Liver (tissue), 8 donors: ENCODE measurements at regions not wholly inside any gene's neighbourhood (a gene's known extent, or its start where the extent isn't known, plus 50 kb on each side); places are given as distances from the start of the nearest gene placed in this dataset.

ENCODE experiments used
- DNase-seq: peaks from one replicate; pipeline ENCODE4 v3.0.0-alpha.2; 2017; ENCODE audit warnings: low spot score
- H3K27ac ChIP-seq, 2 donors: one replicate each; pipeline ENCODE4 v1.7.0; 2013; ENCODE audit warnings: inconsistent platforms in 2 of 2, low read length in 2 of 2, control low read depth in 1 of 2, low read depth in 1 of 2, mild to moderate bottlenecking in 1 of 2
- H3K27me3 ChIP-seq, 4 donors: one replicate each; pipeline versions ENCODE4 v1.6.1 to v1.7.0; 2013; ENCODE audit warnings: low read length in 3 of 4, inconsistent platforms in 1 of 4, mild to moderate bottlenecking in 1 of 4, moderate library complexity in 1 of 4; ENCODE audit not compliant: control insufficient read depth in 4 of 4, insufficient read depth in 4 of 4
- H3K36me3 ChIP-seq, 4 donors: one replicate each; pipeline versions ENCODE4 v1.6.1 to v1.7.0; 2013; ENCODE audit warnings: low read length in 3 of 4, mild to moderate bottlenecking in 3 of 4, low read depth in 1 of 4, moderate library complexity in 1 of 4; ENCODE audit not compliant: control insufficient read depth in 4 of 4, insufficient read depth in 3 of 4
- H3K4me1 ChIP-seq, 4 donors: one replicate each; pipeline versions ENCODE4 v1.6.1 to v1.7.0; 2013; ENCODE audit warnings: low read length in 3 of 4, mild to moderate bottlenecking in 3 of 4, moderate library complexity in 1 of 4; ENCODE audit not compliant: control insufficient read depth in 4 of 4, insufficient read depth in 4 of 4
- H3K4me3 ChIP-seq, 3 donors: one replicate each; pipeline versions ENCODE4 v1.6.1 to v1.7.0; 2013; ENCODE audit warnings: low read length in 3 of 3, control low read depth in 1 of 3, low read depth in 1 of 3, mild to moderate bottlenecking in 1 of 3
- H3K9ac ChIP-seq, 2 donors: one replicate each; pipeline ENCODE4 v1.7.0; 2013; ENCODE audit warnings: low read length in 2 of 2, mild to moderate bottlenecking in 2 of 2, moderate library complexity in 2 of 2, control low read depth in 1 of 2, low read depth in 1 of 2
- H3K9me3 ChIP-seq, 4 donors: one replicate each; pipeline versions ENCODE4 v1.6.1 to v1.7.0; 2013; ENCODE audit warnings: low read length in 3 of 4; ENCODE audit not compliant: control insufficient read depth in 4 of 4
- EGR1 ChIP-seq, 2 donors: IDR thresholded peaks; 2 replicates each; pipeline ENCODE4 v1.6.1; 2016 to 2018; ENCODE audit warnings: antibody characterized with exemption in 2 of 2, low read depth in 2 of 2
- FOXA1 ChIP-seq: IDR thresholded peaks from 2 replicates; pipeline ENCODE4 v1.6.1; 2016; ENCODE audit warnings: antibody characterized with exemption
- FOXA2 ChIP-seq: IDR thresholded peaks from 2 replicates; pipeline ENCODE4 v1.6.1; 2016; ENCODE audit warnings: antibody characterized with exemption
- GABPA ChIP-seq, 2 donors: IDR thresholded peaks in 1 of 2; conservative IDR thresholded peaks in 1 of 2; 2 replicates each; pipeline ENCODE4 v1.6.1; 2016; ENCODE audit warnings: antibody characterized with exemption in 2 of 2, mild to moderate bottlenecking in 1 of 2, moderate library complexity in 1 of 2
- HNF4A ChIP-seq, 2 donors: conservative IDR thresholded peaks; 2 replicates each; pipeline ENCODE4 v1.6.1; 2016; ENCODE audit warnings: antibody characterized with exemption in 2 of 2, mild to moderate bottlenecking in 2 of 2
- HNF4G ChIP-seq: IDR thresholded peaks from 2 replicates; pipeline ENCODE4 v1.6.1; 2016; ENCODE audit warnings: antibody characterized with exemption
- JUND ChIP-seq, 2 donors: IDR thresholded peaks; 2 replicates each; pipeline ENCODE4 v1.6.1; 2016; ENCODE audit warnings: antibody characterized with exemption in 2 of 2
- NR2F2 ChIP-seq: IDR thresholded peaks from 2 replicates; pipeline ENCODE4 v1.6.1; 2016; ENCODE audit warnings: antibody characterized with exemption
- RAD21 ChIP-seq, 2 donors: IDR thresholded peaks; 2 replicates each; pipeline ENCODE4 v1.6.1; 2016; ENCODE audit warnings: antibody characterized with exemption in 2 of 2, mild to moderate bottlenecking in 2 of 2
- RXRA ChIP-seq, 2 donors: IDR thresholded peaks; 2 replicates each; pipeline ENCODE4 v1.6.1; 2017 to 2018; ENCODE audit warnings: antibody characterized with exemption in 2 of 2, mild to moderate bottlenecking in 1 of 2
- SP1 ChIP-seq: IDR thresholded peaks from 2 replicates; pipeline ENCODE4 v1.6.1; 2018; ENCODE audit warnings: antibody characterized with exemption, mild to moderate bottlenecking
- TAF1 ChIP-seq: conservative IDR thresholded peaks from 2 replicates; pipeline ENCODE4 v1.6.1; 2016; ENCODE audit warnings: antibody characterized with exemption, mild to moderate bottlenecking
- YY1 ChIP-seq: IDR thresholded peaks from 2 replicates; pipeline ENCODE4 v1.6.1; 2016; ENCODE audit warnings: antibody characterized with exemption, mild to moderate bottlenecking
- WGBS: extraction: QIAGEN DNeasy Blood & Tissue Kit; methylation state at CpG from one replicate; pipeline ENCODE4 v1.1.7; 2013; 5-methylcytosine and 5-hydroxymethylcytosine counted together
- TF ChIP-seq, protein P1 (sequence below): IDR thresholded peaks from 2 replicates; pipeline ENCODE4 v1.6.1; 2016; ENCODE audit warnings: antibody characterized with exemption
- TF ChIP-seq, protein P2 (sequence below): fragments of 150-350 bp; IDR thresholded peaks from 2 replicates; pipeline ENCODE4 v1.5.1; 2017; ENCODE audit warnings: improper control_type of control experiment, low read depth, low read length; ENCODE audit not compliant: missing input control
- TF ChIP-seq, protein P3 (sequence below): IDR thresholded peaks from 2 replicates; pipeline ENCODE4 v1.6.1; 2016; ENCODE audit warnings: antibody characterized with exemption
- TF ChIP-seq, protein P4 (sequence below): IDR thresholded peaks from 2 replicates; pipeline ENCODE4 v1.6.1; 2016; ENCODE audit warnings: antibody characterized with exemption
- TF ChIP-seq, protein P5 (sequence below): IDR thresholded peaks from 2 replicates; pipeline ENCODE4 v1.6.1; 2016; ENCODE audit warnings: antibody characterized with exemption, mild to moderate bottlenecking
- donor health status: healthy.
- donor health status: healthy.
- donor health status: healthy.
- donor health status: healthy.
- donor health status: healthy.

DNA sequence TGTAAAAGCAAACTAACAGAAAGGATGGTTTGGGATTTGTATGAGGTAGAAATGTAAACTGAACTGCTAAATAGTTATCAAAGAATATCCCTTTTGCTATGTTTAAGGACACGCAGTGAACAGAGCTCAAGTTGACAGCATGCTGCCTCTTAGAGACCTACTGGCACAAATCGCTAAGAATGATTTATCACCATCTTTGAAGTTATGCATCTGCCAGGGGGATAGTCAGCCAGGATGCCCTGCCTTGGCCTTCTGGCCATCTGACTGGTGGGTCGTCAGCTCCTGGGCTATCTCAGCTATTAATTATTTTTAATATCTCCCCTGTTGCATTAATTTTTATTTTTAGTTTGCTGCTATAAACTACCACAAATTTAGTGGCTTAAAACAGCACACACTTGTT, 334.8 kb upstream of the KAZN start:
- no peaks in the 10 kb centered on the region for H3K4me1 ChIP-seq
- H3K27ac ChIP-seq: no peak overlapping the region
- TF ChIP-seq NR2F2 (no peak), RXRA (IDR thresholded peaks at IDR 0.05) (no peak), JUND (IDR thresholded peaks at IDR 0.05) (no peak), TAF1 (no peak), FOXA2 (no peak), FOXA1 (no peak), SP1 (no peak), HNF4A (conservative IDR thresholded peaks at IDR 0.05) (no peak), RAD21 (IDR thresholded peaks at IDR 0.05) (no peak), YY1 (no peak)
- TF ChIP-seq, protein P1, sequence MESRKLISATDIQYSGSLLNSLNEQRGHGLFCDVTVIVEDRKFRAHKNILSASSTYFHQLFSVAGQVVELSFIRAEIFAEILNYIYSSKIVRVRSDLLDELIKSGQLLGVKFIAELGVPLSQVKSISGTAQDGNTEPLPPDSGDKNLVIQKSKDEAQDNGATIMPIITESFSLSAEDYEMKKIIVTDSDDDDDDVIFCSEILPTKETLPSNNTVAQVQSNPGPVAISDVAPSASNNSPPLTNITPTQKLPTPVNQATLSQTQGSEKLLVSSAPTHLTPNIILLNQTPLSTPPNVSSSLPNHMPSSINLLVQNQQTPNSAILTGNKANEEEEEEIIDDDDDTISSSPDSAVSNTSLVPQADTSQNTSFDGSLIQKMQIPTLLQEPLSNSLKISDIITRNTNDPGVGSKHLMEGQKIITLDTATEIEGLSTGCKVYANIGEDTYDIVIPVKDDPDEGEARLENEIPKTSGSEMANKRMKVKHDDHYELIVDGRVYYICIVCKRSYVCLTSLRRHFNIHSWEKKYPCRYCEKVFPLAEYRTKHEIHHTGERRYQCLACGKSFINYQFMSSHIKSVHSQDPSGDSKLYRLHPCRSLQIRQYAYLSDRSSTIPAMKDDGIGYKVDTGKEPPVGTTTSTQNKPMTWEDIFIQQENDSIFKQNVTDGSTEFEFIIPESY: no peak
- TF ChIP-seq, protein P2, sequence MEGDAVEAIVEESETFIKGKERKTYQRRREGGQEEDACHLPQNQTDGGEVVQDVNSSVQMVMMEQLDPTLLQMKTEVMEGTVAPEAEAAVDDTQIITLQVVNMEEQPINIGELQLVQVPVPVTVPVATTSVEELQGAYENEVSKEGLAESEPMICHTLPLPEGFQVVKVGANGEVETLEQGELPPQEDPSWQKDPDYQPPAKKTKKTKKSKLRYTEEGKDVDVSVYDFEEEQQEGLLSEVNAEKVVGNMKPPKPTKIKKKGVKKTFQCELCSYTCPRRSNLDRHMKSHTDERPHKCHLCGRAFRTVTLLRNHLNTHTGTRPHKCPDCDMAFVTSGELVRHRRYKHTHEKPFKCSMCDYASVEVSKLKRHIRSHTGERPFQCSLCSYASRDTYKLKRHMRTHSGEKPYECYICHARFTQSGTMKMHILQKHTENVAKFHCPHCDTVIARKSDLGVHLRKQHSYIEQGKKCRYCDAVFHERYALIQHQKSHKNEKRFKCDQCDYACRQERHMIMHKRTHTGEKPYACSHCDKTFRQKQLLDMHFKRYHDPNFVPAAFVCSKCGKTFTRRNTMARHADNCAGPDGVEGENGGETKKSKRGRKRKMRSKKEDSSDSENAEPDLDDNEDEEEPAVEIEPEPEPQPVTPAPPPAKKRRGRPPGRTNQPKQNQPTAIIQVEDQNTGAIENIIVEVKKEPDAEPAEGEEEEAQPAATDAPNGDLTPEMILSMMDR: no peak
- TF ChIP-seq, protein P3, sequence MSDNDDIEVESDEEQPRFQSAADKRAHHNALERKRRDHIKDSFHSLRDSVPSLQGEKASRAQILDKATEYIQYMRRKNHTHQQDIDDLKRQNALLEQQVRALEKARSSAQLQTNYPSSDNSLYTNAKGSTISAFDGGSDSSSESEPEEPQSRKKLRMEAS: no peak
- no peak for DNase-seq
- no peak overlapping the region for H3K9ac ChIP-seq
- H3K36me3 ChIP-seq: no peaks in the 10 kb centered on the region
- 85% methylated on average over 3 of the region's 3 CpGs for WGBS
- H3K4me3 ChIP-seq: no peak overlapping the region
- peaks cover 0 to 3% (median 1%) of the 10 kb centered on the region in 4 donors for H3K27me3 ChIP-seq
- H3K9me3 ChIP-seq: no peaks in the 10 kb centered on the region

DNA sequence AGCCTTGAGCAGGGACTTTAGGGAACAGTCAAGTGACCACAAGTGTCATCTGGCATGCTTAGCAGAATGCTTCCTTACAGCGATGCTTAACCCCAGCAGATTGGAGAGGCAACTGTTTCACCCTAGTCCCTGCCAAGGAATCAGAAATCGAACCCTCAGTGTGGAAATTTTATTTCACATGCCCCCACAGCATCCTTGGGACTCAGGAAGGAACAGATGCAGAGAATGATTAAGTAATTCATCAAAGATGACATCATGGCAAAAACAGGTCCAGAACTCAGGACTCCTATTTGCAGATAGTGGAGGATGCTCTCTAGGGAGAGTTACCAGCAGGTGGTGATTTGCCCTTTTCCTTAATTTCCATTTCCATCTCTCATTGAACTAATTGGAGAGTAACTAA, 333.0 kb upstream of the KAZN start:
- TF ChIP-seq HNF4G: no peak
- TF ChIP-seq, protein P2: no peak
- no peak for TF ChIP-seq HNF4A (conservative IDR thresholded peaks at IDR 0.05)
- no peak for TF ChIP-seq YY1
- TF ChIP-seq GABPA (IDR thresholded peaks at IDR 0.05 in 1 of 2, conservative IDR thresholded peaks at IDR 0.05 in 1 of 2): no peak
- no peak for TF ChIP-seq JUND (IDR thresholded peaks at IDR 0.05)
- TF ChIP-seq, protein P4, sequence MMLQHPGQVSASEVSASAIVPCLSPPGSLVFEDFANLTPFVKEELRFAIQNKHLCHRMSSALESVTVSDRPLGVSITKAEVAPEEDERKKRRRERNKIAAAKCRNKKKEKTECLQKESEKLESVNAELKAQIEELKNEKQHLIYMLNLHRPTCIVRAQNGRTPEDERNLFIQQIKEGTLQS: no peak
- TF ChIP-seq, protein P5, sequence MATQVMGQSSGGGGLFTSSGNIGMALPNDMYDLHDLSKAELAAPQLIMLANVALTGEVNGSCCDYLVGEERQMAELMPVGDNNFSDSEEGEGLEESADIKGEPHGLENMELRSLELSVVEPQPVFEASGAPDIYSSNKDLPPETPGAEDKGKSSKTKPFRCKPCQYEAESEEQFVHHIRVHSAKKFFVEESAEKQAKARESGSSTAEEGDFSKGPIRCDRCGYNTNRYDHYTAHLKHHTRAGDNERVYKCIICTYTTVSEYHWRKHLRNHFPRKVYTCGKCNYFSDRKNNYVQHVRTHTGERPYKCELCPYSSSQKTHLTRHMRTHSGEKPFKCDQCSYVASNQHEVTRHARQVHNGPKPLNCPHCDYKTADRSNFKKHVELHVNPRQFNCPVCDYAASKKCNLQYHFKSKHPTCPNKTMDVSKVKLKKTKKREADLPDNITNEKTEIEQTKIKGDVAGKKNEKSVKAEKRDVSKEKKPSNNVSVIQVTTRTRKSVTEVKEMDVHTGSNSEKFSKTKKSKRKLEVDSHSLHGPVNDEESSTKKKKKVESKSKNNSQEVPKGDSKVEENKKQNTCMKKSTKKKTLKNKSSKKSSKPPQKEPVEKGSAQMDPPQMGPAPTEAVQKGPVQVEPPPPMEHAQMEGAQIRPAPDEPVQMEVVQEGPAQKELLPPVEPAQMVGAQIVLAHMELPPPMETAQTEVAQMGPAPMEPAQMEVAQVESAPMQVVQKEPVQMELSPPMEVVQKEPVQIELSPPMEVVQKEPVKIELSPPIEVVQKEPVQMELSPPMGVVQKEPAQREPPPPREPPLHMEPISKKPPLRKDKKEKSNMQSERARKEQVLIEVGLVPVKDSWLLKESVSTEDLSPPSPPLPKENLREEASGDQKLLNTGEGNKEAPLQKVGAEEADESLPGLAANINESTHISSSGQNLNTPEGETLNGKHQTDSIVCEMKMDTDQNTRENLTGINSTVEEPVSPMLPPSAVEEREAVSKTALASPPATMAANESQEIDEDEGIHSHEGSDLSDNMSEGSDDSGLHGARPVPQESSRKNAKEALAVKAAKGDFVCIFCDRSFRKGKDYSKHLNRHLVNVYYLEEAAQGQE: no peak
- TF ChIP-seq, protein P1: no peak
- no peak for TF ChIP-seq FOXA1
- no peak for TF ChIP-seq TAF1
- no peak for TF ChIP-seq SP1
- no peak for TF ChIP-seq NR2F2
- no peak for TF ChIP-seq RXRA (IDR thresholded peaks at IDR 0.05)
- TF ChIP-seq, protein P3: no peak
- no peak for TF ChIP-seq RAD21 (IDR thresholded peaks at IDR 0.05)
- TF ChIP-seq EGR1 (IDR thresholded peaks at IDR 0.05; ENCODE audit: low read depth in 2 of 2): no peak
- TF ChIP-seq FOXA2: no peak
- 70% methylated on average over 2 of the region's 2 CpGs for WGBS
- Histone ChIP-seq H3K9ac (no peak overlapping the region), H3K9me3 (no peaks in the 10 kb centered on the region), H3K4me1 (no peaks in the 10 kb centered on the region), H3K4me3 (no peak overlapping the region), H3K36me3 (no peaks in the 10 kb centered on the region), H3K27me3 (peaks cover 0 to 2% (median 0%) of the 10 kb centered on the region in 4 donors), H3K27ac (no peak overlapping the region)
- no peak for DNase-seq
